WERI-Rb-1 (cell line): ENCODE measurements at regions not wholly inside any gene's neighbourhood (a gene's known extent, or its start where the extent isn't known, plus 50 kb on each side); places are given as distances from the start of the nearest gene placed in this dataset.

ENCODE experiments used
- DNase-seq: peaks from one replicate; pipeline ENCODE4 v3.0.0-alpha.2; 2020
- H3K27ac ChIP-seq: fragments of 250-450 bp; sonication (Bioruptor Pico); 2 replicates; pipeline ENCODE4 v1.5.1; 2020; ENCODE audit warnings: mild to moderate bottlenecking, moderate library complexity
- H3K27me3 ChIP-seq: fragments of 250-450 bp; sonication (Bioruptor Pico); 2 replicates; pipeline ENCODE4 v1.5.1; 2021; ENCODE audit warnings: mild to moderate bottlenecking, low read depth, moderate library complexity; ENCODE audit not compliant: insufficient read depth, severe bottlenecking
- H3K36me3 ChIP-seq: fragments of 250-450 bp; sonication (Bioruptor Pico); 2 replicates; pipeline ENCODE4 v1.5.1; 2020; ENCODE audit warnings: mild to moderate bottlenecking, moderate library complexity
- H3K4me3 ChIP-seq: 2 replicates; pipeline ENCODE4 v1.5.1; 2011; ENCODE audit warnings: low read depth, mild to moderate bottlenecking, control low read depth, low read length
- H3K9me3 ChIP-seq: fragments of 250-450 bp; sonication (Bioruptor Pico); 2 replicates; pipeline ENCODE4 v1.5.1; 2021; ENCODE audit warnings: mild to moderate bottlenecking, moderate library complexity; ENCODE audit not compliant: severe bottlenecking
- TF ChIP-seq, protein P1 (sequence below): IDR thresholded peaks from 2 replicates; pipeline ENCODE4 v1.5.1; 2011; ENCODE audit warnings: low read depth, mild to moderate bottlenecking, control low read depth, inconsistent platforms, low read length

GRCh38 chr9:134267305-134267880, 58.9 kb upstream of the RXRA start:
- peak; percentile 60 for DNase-seq
- Histone ChIP-seq H3K9me3 (no peaks in the 10 kb centered on the region), H3K27ac (no peak overlapping the region), H3K36me3 (no peaks in the 10 kb centered on the region), H3K27me3 (no peaks in the 10 kb centered on the region), H3K4me3 (no peak overlapping the region)
- TF ChIP-seq, protein P1, sequence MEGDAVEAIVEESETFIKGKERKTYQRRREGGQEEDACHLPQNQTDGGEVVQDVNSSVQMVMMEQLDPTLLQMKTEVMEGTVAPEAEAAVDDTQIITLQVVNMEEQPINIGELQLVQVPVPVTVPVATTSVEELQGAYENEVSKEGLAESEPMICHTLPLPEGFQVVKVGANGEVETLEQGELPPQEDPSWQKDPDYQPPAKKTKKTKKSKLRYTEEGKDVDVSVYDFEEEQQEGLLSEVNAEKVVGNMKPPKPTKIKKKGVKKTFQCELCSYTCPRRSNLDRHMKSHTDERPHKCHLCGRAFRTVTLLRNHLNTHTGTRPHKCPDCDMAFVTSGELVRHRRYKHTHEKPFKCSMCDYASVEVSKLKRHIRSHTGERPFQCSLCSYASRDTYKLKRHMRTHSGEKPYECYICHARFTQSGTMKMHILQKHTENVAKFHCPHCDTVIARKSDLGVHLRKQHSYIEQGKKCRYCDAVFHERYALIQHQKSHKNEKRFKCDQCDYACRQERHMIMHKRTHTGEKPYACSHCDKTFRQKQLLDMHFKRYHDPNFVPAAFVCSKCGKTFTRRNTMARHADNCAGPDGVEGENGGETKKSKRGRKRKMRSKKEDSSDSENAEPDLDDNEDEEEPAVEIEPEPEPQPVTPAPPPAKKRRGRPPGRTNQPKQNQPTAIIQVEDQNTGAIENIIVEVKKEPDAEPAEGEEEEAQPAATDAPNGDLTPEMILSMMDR, result peak; percentile 59

- Histone ChIP-seq H3K36me3 (no peaks in the 10 kb centered on the region), H3K27ac (no peak overlapping the region), H3K9me3 (no peaks in the 10 kb centered on the region), H3K4me3 (no peak overlapping the region), H3K27me3 (no peaks in the 10 kb centered on the region)
- DNase-seq, result no peak
- TF ChIP-seq, protein P1, result no peak
These were observed 58.2 kb upstream of the RXRA start for GRCh38 chr9:134267881-134268724.

DNA sequence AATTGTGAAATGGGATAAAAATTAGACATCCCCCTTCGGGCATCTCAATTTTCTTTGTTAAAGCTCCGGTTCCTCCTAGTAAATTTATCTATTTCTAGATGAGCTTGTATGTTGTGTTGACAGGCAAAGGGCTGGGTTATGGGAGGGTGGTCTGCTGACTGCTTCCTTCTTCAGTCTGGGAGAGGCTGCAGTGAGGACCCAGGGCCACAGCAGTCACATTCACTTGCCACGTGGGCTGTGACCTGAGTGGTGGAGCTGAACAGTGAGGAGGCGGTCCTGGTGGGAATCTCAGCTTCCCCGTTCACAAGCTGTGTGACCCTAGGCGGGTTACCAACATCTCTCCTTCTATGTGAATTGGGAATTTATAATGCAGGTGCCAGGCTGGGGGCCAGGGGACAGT, 57.5 kb upstream of the RXRA start:
- Histone ChIP-seq H3K36me3 (no peaks in the 10 kb centered on the region), H3K27me3 (no peaks in the 10 kb centered on the region), H3K27ac (no peak overlapping the region), H3K9me3 (no peaks in the 10 kb centered on the region), H3K4me3 (no peak overlapping the region)
- TF ChIP-seq, protein P1, result no peak
- no peak for DNase-seq

GRCh38 chr9:134271338-134272301, 54.6 kb upstream of the RXRA start:
- Histone ChIP-seq H3K9me3 (no peaks in the 10 kb centered on the region), H3K4me3 (no peak overlapping the region), H3K36me3 (no peaks in the 10 kb centered on the region), H3K27ac (no peak overlapping the region), H3K27me3 (no peaks in the 10 kb centered on the region)
- TF ChIP-seq, protein P1, result no peak
- no peak for DNase-seq

DNA sequence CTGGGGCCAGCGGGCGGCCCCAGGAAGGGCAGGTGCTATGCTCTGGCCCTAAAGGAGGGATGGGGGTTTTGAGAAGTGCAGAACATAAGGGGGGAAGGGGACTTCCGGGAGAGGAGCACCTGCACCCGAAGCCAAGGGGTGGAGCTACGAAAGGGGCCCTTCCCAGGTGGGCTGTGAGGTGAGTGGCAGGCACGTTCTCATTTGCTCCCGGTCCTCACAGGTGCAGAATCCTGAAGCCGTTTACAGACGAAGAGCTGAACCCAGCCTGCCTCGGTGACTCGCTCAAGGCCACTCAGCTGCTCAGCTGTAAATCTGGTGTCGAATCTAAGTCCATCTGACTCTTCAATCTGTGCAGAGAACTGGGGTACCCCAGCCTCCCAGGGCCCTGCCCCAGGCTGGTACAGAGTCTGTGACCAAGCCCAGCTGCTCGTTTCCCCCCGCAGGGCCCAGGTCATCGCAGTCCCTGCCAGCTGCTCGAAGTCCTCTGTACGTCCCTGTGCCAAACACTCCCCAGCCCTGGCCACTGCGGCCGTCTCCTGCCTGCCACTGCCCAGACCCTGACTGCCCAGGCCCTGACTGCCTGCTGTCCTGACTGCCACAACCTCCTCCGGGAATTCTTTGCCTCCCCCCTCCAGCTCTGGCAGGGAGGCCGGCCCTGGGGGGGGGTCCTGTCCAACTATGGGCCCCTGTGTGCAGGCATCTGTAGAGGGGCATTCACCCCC, 53.8 kb upstream of the RXRA start:
- Histone ChIP-seq H3K27me3 (no peaks in the 10 kb centered on the region), H3K4me3 (no peak overlapping the region), H3K36me3 (no peaks in the 10 kb centered on the region), H3K27ac (no peak overlapping the region), H3K9me3 (no peaks in the 10 kb centered on the region)
- no peak for DNase-seq
- TF ChIP-seq, protein P1, result no peak
